Jurkat, Clone E6-1 (cell line): ENCODE measurements at regions not wholly inside any gene's neighbourhood (a gene's known extent, or its start where the extent isn't known, plus 50 kb on each side); places are given as distances from the start of the nearest gene placed in this dataset.

ENCODE experiments used
- DNase-seq: peaks from one replicate; pipeline ENCODE4 v3.0.0-alpha.2; 2011; ENCODE audit warnings: low read depth, low spot score
- H3K4me3 ChIP-seq: 2 replicates; pipeline ENCODE4 v1.5.1; 2011; ENCODE audit warnings: mild to moderate bottlenecking, low read length, control low read depth, moderate library complexity

DNA sequence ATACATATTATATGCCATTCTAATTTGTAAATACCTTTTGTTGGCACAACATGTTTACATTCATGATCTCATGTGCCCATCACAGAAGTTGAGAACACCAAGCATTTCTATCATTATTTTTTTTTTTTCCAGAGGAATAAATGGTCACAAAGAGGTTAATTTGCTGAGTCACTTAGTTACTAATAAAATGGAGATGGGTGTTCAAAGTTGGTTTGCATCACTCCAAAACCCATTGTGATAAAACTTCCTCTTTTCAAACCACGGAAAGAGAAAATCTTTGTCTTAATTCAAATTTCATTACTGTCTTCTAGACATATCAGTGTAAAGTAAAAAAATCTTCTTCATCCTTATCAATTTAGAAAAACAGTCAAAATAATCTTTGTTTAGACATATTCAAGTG is 636.8 kb upstream of the CCDC179 start:
- DNase-seq = no peak
- H3K4me3 ChIP-seq = no peak overlapping the region

DNA sequence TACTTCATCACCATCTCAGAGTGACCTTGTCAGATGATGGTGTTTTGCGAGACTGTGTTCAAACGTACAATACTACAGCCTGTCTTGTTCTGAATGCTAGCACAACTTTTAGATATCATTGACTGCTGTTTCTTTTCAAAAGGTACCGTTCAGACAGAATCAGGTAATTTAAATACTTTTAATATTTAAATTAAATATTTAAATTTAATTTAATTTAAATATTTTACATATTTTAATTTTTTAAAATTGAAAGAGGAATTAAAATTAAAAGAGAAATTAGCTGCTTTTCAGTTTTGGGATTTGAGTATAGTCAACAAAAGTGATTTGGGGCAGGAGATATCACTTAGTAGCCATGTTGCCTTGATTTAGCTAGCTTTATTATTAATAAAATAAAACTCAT is 642.1 kb upstream of the CCDC179 start:
- DNase-seq = no peak
- no peak overlapping the region for H3K4me3 ChIP-seq

DNA sequence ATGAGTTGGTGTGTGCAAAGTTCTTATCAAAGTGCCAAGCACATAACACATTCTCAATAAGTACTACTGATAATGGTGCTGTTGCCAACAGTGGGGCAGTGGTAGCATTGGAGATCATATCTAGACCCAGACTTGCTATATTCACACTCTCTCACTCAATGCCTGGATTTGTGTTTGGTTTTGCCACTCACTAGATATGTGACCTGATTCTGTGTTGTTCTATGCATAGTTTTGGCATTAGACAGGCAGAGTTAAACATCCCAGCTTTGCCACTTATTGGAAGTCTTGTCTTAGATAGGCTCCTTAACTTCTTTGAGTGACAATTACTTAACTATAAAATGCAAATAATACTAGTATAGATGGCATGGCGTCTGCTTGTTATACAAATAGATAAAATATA is 642.6 kb upstream of the CCDC179 start:
- no peak for DNase-seq
- no peak overlapping the region for H3K4me3 ChIP-seq

DNA sequence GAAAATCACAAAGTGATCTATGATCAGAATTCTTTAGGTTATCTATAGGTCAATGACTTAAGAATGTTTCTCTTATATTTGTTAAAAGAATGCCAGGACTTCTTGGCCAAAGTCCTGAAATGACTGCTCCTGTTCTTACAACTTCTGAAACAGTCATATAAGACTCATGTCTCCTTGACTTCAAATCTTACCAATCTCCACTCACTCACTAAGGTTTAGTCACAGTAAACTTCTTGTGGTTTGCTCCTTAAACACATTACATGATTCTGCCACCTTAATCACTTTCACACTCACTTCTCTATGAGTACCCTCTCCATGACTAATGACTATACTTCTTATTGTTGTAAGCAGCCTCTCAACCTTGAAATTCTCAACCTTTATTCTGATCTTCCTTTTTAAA is 648.7 kb upstream of the CCDC179 start:
- H3K4me3 ChIP-seq = no peak overlapping the region
- no peak for DNase-seq

DNA sequence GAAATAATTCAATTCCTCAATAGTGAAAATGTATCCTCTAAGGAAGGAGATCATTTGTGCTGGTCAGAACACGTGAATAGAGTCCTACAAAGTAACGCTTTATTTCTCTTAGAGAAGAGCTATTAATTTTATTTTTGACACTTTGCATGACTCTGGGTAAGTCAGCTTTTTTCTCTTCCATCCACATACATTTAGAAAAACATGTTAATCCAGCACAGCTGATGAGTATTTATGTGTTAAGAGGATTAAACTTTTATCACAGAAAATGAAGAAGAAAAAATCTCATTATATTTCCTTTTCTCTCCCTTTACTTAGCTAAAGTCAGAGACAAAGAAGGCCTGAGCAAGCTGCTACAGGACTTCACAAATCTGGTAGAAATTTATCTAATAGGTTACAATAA is 649.5 kb upstream of the CCDC179 start:
- DNase-seq = no peak
- no peak overlapping the region for H3K4me3 ChIP-seq

DNA sequence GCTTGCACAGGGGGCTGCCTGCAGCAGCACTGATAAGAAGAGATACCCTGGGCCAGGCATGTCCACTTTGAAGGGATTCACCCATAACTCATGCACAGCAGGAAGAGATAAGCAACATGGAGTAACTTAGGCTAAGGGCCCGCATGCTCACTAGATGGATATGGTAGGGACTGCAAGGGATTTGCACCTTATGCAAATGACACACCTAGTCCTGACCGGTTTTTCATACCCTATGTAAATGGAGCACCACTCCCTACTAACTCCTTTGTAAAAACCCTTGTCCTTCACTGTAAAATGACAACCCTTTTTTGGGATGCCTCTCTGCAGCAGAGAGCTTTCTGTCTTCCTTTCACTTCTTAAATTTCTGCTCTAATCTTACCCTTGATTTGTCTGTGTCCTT is 658.9 kb upstream of the CCDC179 start:
- DNase-seq = no peak
- H3K4me3 ChIP-seq = no peak overlapping the region

DNA sequence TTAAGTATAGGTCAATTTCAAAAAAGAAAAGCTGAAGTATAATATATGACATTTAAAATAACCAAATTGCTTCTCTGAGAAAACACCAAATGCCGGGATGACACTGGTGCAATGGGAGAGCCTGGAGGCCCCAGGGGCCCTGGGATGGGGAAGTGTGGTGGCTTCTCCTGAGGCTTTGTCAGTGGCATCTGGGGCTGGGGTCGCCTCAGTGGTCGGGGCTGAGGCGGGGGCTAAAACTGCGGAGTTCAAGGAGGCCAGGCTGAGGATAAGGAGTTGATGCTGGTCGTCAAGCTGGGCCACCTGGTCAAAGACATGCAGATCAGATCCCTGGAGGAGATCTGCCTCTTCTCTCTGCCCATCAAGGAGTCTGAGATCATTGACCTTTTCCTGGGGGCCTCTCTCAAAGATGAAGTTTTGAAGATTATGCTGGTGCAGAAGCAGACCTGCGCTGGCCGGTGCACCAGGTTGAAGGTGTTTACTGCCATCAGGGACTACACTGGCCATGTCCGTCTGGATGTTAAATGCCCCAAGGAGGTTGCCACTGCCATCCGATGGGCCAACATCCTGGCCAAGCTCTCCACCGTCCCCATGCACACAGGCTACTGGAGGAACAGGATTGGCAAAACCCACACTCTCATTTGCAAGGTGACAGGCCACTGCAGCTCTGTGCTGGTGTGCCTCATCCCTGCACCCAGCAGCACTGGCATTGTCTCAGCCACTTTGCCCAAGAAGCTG is 660.1 kb upstream of the CCDC179 start:
- DNase-seq = no peak
- no peak overlapping the region for H3K4me3 ChIP-seq

DNA sequence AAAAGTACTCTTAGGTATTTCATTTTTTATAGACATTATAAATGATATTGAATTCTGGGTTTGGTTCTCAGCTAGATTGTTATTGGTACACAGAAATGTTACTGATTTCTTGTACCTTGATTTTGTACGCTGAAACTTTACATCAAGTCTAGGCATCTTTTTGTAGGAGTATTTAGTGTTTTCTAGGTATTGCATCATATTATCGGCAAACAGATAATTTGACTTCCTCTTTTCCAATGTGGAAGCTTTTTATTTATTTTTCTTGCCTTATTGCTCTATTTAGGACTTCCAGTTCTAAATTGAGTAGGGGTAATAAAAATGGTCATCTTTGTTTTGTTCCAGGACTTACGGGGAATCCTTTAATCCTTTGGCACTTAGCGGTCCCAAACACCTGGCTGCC is 676.6 kb upstream of the CCDC179 start:
- no peak overlapping the region for H3K4me3 ChIP-seq
- no peak for DNase-seq

DNA sequence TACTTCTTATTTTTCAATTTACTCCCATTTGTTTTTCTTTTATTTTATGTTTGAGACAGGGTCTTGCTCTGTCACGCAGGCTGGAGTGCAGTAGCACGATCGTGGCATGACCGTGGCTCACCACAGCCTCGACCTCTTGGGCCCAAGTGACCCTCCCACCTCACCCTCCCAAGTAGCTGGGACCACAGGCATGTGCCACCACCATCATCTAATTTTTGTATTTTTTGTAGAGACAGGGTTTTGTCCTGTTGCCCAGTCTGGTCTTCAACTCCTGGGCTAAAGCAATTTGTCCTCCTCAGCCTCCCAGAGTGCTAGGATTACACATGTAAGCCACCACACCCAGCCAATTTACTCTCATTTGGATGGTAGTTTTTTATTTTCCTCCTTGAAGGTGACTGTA is 679.3 kb upstream of the CCDC179 start:
- H3K4me3 ChIP-seq = no peak overlapping the region
- DNase-seq = no peak

DNA sequence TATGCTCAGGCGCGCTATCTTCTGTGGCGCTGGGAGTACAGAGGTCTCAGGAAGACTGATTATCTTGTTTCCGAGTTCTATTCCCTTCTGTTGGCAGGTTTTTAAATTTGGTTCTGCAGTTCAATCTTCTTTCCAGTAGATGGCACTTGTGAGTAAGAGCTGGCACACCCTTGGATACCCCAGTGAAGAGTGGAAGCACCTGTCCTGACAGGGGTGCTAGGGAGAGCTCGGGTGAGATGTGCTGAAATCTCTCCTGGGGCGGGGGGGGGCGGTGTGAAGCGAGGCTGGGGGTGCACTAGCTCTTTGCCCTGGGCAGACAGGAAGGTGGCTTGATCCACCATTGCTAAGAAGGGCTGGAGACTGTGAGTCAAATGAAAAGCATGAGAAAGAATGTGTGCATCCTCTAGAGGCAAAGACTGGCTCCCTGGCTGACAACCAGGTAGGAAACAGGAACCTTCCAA is 679.9 kb upstream of the CCDC179 start:
- DNase-seq = peak; percentile 25
- no peak overlapping the region for H3K4me3 ChIP-seq

DNA sequence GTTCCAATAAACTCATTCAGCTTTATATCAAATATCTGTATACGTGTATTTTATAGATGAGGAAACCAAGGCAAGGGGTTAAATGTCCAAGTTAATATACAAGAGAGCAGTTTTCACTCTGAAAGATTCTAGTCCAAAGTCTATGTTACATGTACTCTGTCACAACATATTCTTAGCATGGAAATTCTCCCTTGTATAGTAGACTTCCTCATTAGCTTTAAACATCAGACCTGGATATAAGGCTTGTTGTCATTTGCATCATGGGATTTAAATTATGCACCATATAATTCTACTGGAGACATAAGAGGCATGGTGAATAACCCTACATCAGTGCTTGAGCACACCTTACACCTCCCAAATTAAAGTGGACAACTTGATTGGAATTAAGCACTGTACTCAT is 681.9 kb upstream of the CCDC179 start:
- H3K4me3 ChIP-seq = no peak overlapping the region
- no peak for DNase-seq

DNA sequence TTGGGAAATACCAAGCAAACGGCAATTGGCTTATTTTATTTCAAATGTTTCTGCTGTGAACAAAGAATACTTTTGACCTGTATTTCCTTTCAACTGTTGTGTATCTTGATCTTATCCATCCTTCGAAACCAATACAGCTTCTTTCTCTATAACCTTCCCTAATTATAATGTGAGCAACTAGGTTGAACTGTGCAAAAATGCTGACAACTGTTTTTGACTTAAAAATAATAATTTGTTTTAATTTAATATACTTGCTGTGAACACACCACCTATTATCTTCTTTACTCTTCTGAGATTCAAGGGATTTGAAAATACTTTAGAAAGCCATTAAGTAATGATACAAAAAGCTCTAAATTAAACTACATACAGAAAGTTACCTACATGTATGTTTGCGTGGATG is 682.5 kb upstream of the CCDC179 start:
- H3K4me3 ChIP-seq = no peak overlapping the region
- no peak for DNase-seq

DNA sequence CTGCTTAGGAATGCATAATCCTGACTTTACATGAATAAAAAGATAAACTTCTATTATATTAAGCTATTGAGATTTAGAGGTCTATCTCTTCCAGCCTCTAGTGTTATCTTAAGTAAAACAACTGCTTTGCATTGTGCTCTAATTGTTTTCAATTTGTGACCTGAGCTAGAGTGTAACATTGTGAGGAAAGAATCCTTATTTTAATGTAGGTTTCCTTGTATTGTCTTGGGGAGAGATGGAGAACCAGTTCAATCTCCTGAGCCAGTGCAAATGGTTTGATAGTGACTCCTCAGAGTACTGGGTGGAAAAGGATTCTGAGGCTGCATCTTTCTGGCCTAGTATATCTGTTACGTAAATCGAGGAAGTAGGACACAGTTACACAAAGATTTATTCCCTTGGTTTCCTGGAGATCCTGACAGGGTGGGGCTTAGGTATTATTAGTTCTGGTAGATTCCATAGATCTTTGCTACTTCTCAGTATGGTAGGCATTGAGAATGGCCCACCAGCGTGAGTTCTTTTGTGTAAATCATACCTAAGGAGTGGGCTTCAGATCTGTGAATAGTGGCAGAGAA is 683.5 kb upstream of the CCDC179 start:
- DNase-seq = no peak
- no peak overlapping the region for H3K4me3 ChIP-seq

DNA sequence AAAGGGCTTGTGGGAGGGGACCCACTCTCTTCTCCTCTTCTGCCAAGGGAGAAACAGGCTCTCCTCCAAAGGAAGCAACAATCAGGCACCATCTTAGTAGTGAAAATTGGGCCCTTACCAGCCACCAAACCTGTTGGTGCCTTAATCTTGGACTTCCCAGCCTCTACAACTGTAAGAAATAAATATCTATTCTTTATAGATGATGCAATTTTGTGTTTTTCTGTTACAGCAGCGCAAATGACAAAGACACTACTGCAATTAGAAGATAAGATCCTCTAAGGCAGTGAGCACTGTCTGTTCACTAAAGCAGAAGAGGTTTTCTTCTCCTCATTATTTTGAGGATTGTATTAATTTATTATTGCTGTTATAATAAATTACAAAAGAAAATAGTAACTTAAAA is 691.4 kb upstream of the CCDC179 start:
- no peak for DNase-seq
- H3K4me3 ChIP-seq = no peak overlapping the region

DNA sequence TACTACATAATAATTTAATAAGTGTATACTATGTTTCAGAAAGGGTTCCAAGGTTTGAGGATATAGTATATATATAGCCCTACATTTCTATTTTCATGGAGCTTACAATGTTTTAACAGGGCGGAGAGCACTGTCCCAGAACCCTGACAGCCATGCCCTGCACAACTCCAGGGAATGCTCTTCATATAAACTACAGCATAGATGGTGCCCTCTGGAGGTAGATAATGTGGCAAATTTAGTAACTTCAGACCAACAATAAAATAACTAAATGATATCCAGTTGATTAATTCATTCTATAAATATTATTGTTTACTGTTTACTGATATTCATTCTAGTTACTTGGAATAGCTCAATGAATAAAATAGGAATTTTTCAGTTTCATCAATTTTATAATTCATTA is 693.7 kb upstream of the CCDC179 start:
- no peak for DNase-seq
- H3K4me3 ChIP-seq = no peak overlapping the region

DNA sequence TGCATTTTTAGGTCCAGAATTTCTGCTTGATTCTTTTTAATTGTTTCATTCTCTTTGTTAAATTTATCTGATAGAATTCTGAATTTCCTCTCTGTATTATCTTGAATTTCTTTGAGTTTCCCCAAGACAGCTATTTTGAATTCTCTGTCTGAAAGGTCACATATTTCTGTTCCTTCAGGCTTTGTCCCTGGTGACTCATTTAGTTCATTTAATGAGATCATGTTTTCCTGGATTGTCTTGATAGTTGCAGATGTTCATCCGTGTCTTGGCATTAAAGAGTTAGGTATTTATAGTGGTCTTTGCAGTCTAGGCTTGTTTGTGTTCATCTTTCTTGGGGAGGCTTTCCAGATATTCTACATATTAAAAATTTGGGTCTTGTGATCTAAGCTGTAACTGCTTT is 694.8 kb upstream of the CCDC179 start:
- no peak for DNase-seq
- no peak overlapping the region for H3K4me3 ChIP-seq

DNA sequence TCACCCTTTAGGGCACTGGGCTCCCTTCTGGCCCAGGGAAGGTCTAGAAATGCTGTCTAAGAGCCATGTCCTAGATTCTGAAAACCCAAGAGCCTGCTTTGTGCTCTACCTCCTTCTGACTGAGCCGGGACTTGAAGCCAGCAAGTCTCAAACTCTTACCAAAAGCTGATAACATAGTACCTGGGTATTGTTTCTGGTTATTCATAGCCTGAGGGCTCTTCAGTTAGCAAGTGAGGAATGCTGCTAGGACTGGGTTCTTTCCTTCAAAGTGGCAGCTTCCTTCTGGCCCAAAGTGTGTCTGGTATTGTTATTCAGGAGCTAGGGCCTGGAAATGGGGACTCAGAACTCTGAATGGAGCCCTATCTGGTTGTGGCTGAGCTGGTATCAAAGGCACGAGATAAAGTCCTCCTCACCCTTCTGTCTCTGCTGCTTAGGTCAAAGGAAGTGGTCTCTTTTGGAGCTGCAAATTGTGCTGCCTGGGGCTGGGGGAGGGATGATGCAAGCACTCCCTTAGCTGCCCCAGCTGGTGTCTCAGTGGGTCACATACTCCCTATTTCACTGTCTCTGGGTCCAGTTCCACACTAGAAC is 696.0 kb upstream of the CCDC179 start:
- DNase-seq = peak; percentile 29
- H3K4me3 ChIP-seq = no peak overlapping the region

DNA sequence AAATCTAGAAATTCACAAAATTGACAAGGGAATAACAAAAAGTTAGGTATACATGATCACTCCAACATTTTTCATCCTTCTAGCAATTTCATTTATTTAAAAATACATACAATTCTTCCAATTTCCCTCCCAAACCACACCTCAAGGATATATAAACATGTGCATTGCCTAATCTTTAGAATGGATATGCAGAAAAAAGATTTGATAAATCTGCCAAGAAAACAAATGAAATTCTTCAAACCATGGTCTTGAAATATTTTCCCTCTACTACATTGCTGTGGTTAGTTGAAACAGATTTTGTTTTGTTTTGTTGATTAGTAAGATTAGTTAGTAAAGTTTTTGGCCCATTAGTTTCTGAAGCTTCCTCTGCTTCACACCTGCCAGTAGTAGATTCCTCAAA is 703.3 kb upstream of the CCDC179 start:
- no peak overlapping the region for H3K4me3 ChIP-seq
- no peak for DNase-seq

DNA sequence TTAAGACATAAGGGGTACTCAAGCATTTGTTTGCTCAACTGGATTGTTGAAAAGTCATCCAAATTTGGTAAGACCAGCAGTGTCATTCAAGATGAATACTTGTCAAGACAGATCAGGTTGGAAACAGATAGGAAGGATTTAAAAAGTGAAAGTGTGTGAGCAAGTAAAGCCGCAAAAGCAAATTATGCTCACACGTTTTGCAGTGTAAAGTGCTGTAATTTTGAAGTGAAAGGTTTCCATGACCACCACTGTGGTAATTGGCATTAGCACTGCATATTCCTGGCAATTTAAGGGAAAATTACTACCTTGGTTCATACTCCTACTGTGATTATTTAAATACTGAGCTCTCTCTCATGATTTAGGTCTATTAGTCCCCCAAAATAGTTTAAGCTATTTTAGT is 704.1 kb upstream of the CCDC179 start:
- no peak overlapping the region for H3K4me3 ChIP-seq
- DNase-seq = no peak

DNA sequence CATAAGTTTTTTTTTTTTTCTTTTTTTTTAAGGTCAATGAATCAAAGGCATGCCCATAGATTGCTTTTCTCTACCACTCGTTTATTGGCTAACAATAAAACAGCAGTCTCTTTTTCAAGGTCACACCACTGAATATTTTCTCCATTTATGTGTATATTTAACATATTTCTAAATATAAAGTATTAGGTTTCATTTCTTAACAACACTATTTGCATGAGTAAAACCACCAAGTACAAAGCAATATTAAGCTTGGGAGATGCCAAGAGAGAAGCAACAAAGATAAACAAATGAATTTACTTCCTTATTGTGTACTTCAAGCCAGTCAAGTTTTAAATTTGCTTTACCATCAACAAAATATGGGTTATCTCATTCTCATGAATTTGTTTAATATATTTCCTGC is 708.9 kb upstream of the CCDC179 start:
- no peak for DNase-seq

DNA sequence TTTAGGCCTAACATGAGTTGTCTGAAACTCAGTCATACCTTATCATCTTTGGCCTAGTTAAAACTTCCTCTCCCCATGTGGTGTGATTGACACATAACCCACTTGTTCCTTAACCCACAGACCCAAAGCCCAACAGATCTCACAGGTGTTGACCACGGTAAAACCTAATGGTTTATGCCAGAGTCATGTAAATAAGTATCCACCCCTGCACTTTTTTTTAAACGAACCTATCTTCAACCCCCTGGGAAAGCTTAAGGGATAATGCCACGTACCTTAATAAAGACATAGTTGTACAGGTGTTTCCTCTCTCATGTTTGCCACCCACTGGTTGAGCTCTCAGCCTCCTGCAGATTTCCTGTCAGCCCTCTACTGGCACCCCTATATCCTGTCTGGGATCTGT is 709.3 kb upstream of the CCDC179 start:
- peak; percentile 21 for DNase-seq
- H3K4me3 ChIP-seq = no peak overlapping the region

More for the DNA sequence above, 708.9 kb upstream of the CCDC179 start:
- H3K4me3 ChIP-seq = no peak overlapping the region
